ENCODE measurements at regions not wholly inside any gene's neighbourhood (a gene's known extent, or its start where the extent isn't known, plus 50 kb on each side); places are given as distances from the start of the nearest gene placed in this dataset.

- ChIA-PET POLR2A (no interaction called here), CTCF (no interaction called here), RAD21 (ENCODE audit: low non-redundant PET in 1 of 2, low total read pairs in 2 of 2, uncharacterized antibody in 2 of 2, unreplicated experiment in 2 of 2) (no interaction called here)
- Histone ChIP-seq H3K79me2 (ENCODE audit: insufficient read depth, low read length) (no peaks in the 10 kb centered on the region), H3K27ac (ENCODE audit: low read depth, low read length) (no peak overlapping the region), H3K36me3 (ENCODE audit: control insufficient read depth in 1 of 2, insufficient read depth in 2 of 2, low read length in 2 of 2) (no peaks in the 10 kb centered on the region), H3K9ac (ENCODE audit: low read length) (no peak overlapping the region), H3K9me3 (ENCODE audit: control insufficient read depth in 1 of 2, insufficient read depth in 1 of 2, low read depth in 1 of 2, low read length in 2 of 2) (peaks cover 13 to 14% of the 10 kb centered on the region in 2 experiments; a peak in 2 of 4 replicates), H3K4me2 (ENCODE audit: low read length) (no peak overlapping the region), H3K9me2 (ENCODE audit: insufficient read depth) (no peaks in the 10 kb centered on the region), H3K4me3 (replicated peaks in 1 of 2; ENCODE audit: low read depth in 1 of 2, low read length in 2 of 2) (no peak overlapping the region), H4K20me1 (ENCODE audit: insufficient read depth) (no peaks in the 10 kb centered on the region; the same call in 1 of the 2 replicates), H3K27me3 (ENCODE audit: insufficient read depth, low read length) (no peaks in the 10 kb centered on the region), H3K4me1 (ENCODE audit: control insufficient read depth in 1 of 2, insufficient read depth in 2 of 2, low read length in 2 of 2) (no peaks in the 10 kb centered on the region), H2AFZ (ENCODE audit: low read depth, low read length, poor library complexity, severe bottlenecking) (no peak overlapping the region)
- intact Hi-C loops (cut with micrococcal nuclease), result no loop called here
- TF ChIP-seq MAX (IDR thresholded peaks at IDR 0.05) (no peak), ZBTB33 (IDR thresholded peaks at IDR 0.05; ENCODE audit: extremely low read depth, insufficient replicate concordance, low read length) (no peak), ZFX (IDR thresholded peaks at IDR 0.05) (no peak), FOSL1 (IDR thresholded peaks at IDR 0.05; ENCODE audit: low read depth) (no peak), YY1 (IDR thresholded peaks at IDR 0.05; ENCODE audit: extremely low read depth, insufficient replicate concordance, low read depth, low read length) (no peak), JUND (IDR thresholded peaks at IDR 0.05) (no peak)
- DNase-seq (ENCODE audit: low read depth, low spot score) (no peak), ATAC-seq (no peak)
- no TSS peak for BruUV-seq (replicated peaks)
Observed at GRCh38 chr13:107438251-107438650, 777.1 kb downstream of the LIG4 start.

- no peak overlapping the region for H3K4me3 ChIP-seq (replicated peaks in 1 of 2; ENCODE audit: low read depth in 1 of 2, low read length in 2 of 2)
- no peak for TF ChIP-seq MAX (IDR thresholded peaks at IDR 0.05)
- no peak for TF ChIP-seq FOSL1 (IDR thresholded peaks at IDR 0.05; ENCODE audit: low read depth)
- TF ChIP-seq EZH2 (IDR thresholded peaks at IDR 0.05), result no peak
- TF ChIP-seq POLR2AphosphoS5 (IDR thresholded peaks at IDR 0.05; ENCODE audit: low read depth, low read length), result no peak
- no peak for TF ChIP-seq REST (IDR thresholded peaks at IDR 0.05; ENCODE audit: low read depth)
- no peak for TF ChIP-seq YY1 (IDR thresholded peaks at IDR 0.05; ENCODE audit: extremely low read depth, insufficient replicate concordance, low read depth, low read length)
- TF ChIP-seq CTCF (IDR thresholded peaks at IDR 0.05 in 2 of 3, conservative IDR thresholded peaks at IDR 0.05 in 1 of 3; ENCODE audit: borderline replicate concordance in 1 of 3, insufficient read depth in 1 of 3, low read depth in 2 of 3, low read length in 2 of 3), result no peak
- TF ChIP-seq CBX3 (IDR thresholded peaks at IDR 0.05; ENCODE audit: low read depth), result no peak
- no peak for ATAC-seq
- peaks cover 4 to 14% of the 10 kb centered on the region in 2 experiments; a peak in 2 of 4 replicates for H3K9me3 ChIP-seq (ENCODE audit: control insufficient read depth in 1 of 2, insufficient read depth in 1 of 2, low read depth in 1 of 2, low read length in 2 of 2)
- H2AFZ ChIP-seq (ENCODE audit: low read depth, low read length, poor library complexity, severe bottlenecking), result no peak overlapping the region
- H3K9me2 ChIP-seq (ENCODE audit: insufficient read depth), result no peaks in the 10 kb centered on the region
- ChIA-PET RAD21 (ENCODE audit: low non-redundant PET in 1 of 2, low total read pairs in 2 of 2, uncharacterized antibody in 2 of 2, unreplicated experiment in 2 of 2) (no interaction called here), POLR2A (no interaction called here), CTCF (no interaction called here)
- no peaks in the 10 kb centered on the region for H3K79me2 ChIP-seq (ENCODE audit: insufficient read depth, low read length)
- H3K36me3 ChIP-seq (ENCODE audit: control insufficient read depth in 1 of 2, insufficient read depth in 2 of 2, low read length in 2 of 2), result no peaks in the 10 kb centered on the region
- H3K27me3 ChIP-seq (ENCODE audit: insufficient read depth, low read length), result no peaks in the 10 kb centered on the region
- H3K4me1 ChIP-seq (ENCODE audit: control insufficient read depth in 1 of 2, insufficient read depth in 2 of 2, low read length in 2 of 2), result no peaks in the 10 kb centered on the region
- no peak overlapping the region for H3K9ac ChIP-seq (ENCODE audit: low read length)
- H4K20me1 ChIP-seq (ENCODE audit: insufficient read depth), result no peaks in the 10 kb centered on the region; the same call in 1 of the 2 replicates
- intact Hi-C loops (cut with micrococcal nuclease), result no loop called here
- H3K4me2 ChIP-seq (ENCODE audit: low read length), result no peak overlapping the region
- no peak overlapping the region for H3K27ac ChIP-seq (ENCODE audit: low read depth, low read length)
- BruUV-seq (replicated peaks), result no TSS peak
- no peak for DNase-seq (ENCODE audit: low read depth, low spot score)
Observed at GRCh38 chr13:107434347-107434746, 781.0 kb downstream of the LIG4 start.
